ENCODE measurements at regions not wholly inside any gene's neighbourhood (a gene's known extent, or its start where the extent isn't known, plus 50 kb on each side); places are given as distances from the start of the nearest gene placed in this dataset.

DNA sequence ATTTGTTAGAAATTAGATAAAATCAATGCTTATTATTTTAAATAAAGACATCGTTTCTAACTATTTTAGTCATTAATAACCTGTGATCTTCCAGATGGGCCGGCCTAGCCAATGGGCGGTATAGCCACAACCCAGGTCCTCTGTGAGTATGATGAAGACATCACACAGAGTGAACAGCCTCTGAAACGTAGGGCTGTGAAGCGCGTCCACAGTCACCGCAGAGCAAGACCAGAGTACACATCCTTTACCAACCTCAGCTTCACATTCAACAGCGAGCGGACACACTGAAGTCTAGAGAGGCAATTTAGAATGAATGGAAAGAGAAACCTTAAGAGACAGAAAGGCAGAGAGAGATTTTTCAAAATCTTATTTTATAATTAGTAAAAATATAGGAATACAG is 125.0 kb upstream of the RPS6KA2 start:
- no peak for TF ChIP-seq POLR2A (IDR thresholded peaks at IDR 0.05; ENCODE audit: low read depth, low read length)
- no peak for DNase-seq (ENCODE audit: insufficient read length, low spot score)
- no peak for FAIRE-seq

DNA sequence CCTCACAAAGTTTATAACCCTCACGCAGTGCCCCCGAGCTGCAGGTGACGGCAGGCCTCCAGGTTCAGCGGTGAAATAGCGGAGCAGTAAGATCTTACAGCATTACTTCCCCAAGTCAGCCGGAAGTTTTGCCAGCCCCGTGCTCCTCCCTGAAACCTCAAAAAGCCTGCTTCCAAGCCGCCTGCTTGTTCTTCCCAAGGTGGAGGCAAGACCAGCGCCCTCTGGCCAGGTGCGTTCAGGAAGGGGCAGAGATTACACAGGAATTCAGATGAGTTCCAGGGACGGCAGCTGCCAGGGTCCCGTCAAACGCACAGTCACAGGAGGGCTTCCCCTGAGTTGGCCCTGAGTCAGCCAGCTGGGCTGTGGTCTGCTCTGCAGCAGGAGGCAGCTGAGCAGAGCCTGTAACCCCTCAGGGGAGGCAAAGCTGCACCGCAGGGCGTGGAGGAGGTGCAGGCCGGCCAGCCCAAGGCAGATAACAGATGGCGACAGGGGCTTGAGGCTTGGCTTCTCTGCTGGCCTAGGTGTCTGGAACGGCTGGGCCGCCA is 124.1 kb upstream of the RPS6KA2 start:
- no peak for TF ChIP-seq POLR2A (IDR thresholded peaks at IDR 0.05; ENCODE audit: low read depth, low read length)
- FAIRE-seq (no peak), DNase-seq (ENCODE audit: insufficient read length, low spot score) (no peak)

DNA sequence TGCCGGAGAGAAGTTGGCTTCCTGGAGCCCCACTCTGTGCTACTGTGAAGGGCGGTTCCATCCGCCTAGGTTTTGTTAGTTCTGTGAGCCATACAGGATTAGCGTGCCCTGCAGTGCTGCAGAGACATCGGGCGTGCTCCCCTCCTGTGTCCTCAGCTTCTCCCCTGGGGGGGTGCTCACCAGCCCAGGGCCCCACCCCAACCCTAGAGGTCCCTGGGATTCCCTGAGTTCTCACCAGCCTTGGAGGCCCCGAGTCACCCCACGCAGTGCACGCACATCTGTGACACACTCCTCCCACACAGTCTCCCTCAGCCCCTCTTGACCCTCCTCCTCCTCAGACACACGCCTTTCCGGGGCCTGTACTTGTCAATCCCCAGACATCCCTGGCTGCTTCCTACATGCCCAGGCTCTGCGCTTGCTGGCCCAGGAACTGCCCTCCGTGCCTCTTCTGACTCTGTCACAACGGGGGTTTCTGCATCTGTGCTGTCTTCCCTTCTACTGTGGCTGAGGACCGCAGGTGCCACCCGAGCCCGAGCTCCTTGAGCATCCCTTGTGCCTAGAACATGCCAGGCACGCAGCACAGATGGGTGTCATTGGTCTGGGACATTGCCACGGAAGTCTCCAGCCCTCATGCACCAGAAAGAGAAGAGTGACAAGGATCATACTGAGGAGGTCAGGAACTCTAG is 123.2 kb upstream of the RPS6KA2 start:
- FAIRE-seq (no peak), DNase-seq (ENCODE audit: insufficient read length, low spot score) (no peak)
- TF ChIP-seq POLR2A (IDR thresholded peaks at IDR 0.05; ENCODE audit: low read depth, low read length) = no peak

DNA sequence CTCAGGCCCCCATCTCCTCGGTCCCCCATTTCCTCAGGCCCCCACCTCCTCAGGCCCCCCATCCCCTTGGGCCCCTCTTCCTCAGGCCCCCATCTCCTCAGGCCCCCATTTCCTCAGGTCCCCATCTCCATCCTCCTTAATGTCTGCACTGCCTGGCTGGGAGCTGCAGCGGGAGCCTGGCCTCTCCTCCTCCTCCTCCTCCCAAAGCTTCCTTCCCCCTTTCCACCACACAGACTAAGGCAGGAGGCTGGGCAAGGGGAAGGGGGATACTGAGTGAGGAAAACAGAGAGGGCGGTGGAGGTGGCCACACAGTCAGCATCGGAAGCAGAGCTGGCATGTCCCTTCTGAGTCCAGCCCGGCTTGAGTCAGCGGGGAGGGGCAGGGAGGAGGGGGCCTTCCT is 122.6 kb upstream of the RPS6KA2 start:
- no peak for DNase-seq (ENCODE audit: insufficient read length, low spot score)
- no peak for TF ChIP-seq POLR2A (IDR thresholded peaks at IDR 0.05; ENCODE audit: low read depth, low read length)
- no peak for FAIRE-seq

DNA sequence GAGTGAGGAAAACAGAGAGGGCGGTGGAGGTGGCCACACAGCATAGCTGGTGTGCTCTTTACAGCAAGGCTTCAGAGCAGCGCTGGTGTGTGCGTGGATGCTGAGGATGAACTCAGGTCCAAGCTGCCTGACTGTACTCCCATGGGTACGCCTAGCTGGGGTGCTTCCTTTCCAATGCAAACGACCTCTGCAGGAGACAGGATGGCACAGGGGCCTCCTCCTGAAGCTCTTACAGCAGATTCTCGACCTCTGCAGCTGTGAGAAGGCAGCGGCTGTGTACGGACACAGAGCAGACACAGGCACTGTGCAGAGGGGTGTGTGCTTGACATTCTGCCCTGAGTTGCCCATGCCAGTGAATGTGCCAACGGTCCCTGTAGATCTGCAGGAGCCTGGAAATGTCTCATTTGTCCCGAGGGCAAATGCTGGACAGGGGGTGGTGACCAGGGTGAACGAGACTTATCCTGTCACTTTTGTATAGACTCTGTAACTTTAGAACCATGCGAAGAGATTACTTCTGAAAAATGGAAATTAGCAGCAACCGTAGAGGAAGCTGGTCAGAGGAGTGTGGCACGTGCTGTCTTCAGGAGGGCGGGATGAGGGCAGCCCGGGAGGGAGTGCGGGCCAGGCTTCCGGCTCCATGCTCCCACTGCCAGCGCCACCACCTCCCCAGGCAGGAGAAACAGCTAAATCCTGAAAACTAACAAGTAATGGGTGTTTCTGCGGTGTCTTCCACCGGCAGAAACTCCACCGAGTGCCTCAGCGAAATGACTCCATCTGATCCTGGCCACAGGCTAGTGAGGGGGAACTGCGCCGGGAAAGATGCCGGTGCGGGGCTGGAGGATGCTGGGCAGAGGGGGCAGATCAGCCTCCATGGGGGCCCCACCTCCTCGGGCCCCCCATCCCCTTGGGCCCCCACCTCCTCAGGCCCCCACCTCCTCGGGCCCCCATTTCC is 120.9 kb upstream of the RPS6KA2 start:
- no peak for DNase-seq (ENCODE audit: insufficient read length, low spot score)
- no peak for TF ChIP-seq POLR2A (IDR thresholded peaks at IDR 0.05; ENCODE audit: low read depth, low read length)
- FAIRE-seq = no peak

- no peak for TF ChIP-seq POLR2A (IDR thresholded peaks at IDR 0.05; ENCODE audit: low read depth, low read length)
- FAIRE-seq (no peak), DNase-seq (ENCODE audit: insufficient read length, low spot score) (no peak)
Measured at GRCh38 chr6:166745801-166746668, 119.0 kb upstream of the RPS6KA2 start.

- FAIRE-seq (no peak), DNase-seq (ENCODE audit: insufficient read length, low spot score) (no peak)
- no peak for TF ChIP-seq POLR2A (IDR thresholded peaks at IDR 0.05; ENCODE audit: low read depth, low read length)
Measured at GRCh38 chr6:166744223-166745134, 117.4 kb upstream of the RPS6KA2 start.

DNA sequence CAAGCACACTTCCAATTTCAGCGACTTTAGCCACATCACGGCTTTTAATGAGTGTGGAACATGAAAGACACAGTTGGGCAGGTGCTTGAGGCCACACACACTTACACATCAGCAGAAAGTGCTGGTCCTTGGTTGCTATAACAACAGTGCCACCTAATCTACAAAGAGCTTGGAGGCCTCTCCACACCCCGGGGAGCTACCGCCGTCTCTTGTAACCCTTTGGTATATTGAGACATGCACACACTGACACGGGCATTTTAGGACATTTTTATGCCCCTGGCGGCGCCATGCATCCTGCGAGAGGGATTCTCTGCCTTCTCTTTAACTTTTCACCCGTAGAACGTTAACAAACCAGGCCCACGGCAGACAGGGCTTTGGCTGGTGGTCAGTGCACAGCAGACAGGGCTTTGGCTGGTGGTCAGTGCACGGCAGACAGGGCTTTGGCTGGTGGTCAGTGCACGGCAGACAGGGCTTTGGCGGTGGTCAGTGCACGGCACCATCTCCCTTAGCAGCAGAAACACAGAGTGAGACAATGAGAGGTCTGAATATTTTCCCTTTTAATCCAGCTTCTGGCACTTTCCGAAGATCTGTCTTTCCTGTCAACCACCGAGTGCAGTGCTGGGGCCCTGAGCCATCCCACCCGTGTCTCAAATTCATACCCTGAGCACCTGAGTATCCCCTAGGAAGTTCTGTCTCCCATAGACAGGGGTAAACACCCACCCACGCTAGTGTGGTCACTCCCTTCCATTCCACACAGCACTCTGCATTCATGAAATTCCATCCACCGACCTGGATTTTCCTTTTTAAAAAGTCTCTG is 116.6 kb upstream of the RPS6KA2 start:
- DNase-seq (ENCODE audit: insufficient read length, low spot score) (no peak), FAIRE-seq (no peak)
- TF ChIP-seq POLR2A (IDR thresholded peaks at IDR 0.05; ENCODE audit: low read depth, low read length) = no peak

DNA sequence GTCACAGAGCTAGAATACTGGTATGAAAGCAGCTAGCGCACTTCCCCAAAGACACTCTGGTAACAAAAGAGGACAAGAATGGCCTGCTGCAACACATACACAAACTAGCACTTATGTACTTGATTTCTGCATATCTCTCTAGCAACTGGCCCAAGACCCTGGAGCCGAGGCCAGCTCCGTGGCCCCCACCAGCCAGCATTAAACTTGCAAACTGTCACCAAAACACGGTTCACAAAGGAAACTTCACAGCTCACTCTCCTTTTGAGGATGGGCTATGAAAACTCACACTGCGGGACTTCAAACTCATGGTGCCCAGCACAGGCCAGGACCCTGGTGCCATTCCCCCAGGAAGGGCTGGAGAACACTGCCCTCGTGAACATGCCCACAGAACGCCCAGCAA is 115.9 kb upstream of the RPS6KA2 start:
- no peak for TF ChIP-seq POLR2A (IDR thresholded peaks at IDR 0.05; ENCODE audit: low read depth, low read length)
- FAIRE-seq (no peak), DNase-seq (ENCODE audit: insufficient read length, low spot score) (no peak)

DNA sequence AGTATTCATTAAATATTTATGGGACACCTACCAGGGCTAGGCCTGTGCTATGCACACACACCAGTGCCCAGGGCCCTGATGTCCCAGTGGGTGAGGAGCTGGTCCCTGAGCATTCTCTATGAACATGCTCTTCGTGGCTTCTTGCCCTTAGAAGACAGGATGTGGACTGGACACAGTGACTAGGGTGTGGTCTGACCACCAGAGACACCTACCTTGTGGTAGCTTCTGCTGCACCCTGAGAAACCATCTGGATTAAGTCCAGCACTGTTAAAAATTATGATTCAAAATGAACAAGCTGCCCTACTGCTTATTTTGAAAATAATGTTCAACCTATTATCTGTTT is 112.9 kb upstream of the RPS6KA2 start:
- no peak for TF ChIP-seq POLR2A (IDR thresholded peaks at IDR 0.05; ENCODE audit: low read depth, low read length)
- FAIRE-seq (no peak), DNase-seq (ENCODE audit: insufficient read length, low spot score) (no peak)

DNA sequence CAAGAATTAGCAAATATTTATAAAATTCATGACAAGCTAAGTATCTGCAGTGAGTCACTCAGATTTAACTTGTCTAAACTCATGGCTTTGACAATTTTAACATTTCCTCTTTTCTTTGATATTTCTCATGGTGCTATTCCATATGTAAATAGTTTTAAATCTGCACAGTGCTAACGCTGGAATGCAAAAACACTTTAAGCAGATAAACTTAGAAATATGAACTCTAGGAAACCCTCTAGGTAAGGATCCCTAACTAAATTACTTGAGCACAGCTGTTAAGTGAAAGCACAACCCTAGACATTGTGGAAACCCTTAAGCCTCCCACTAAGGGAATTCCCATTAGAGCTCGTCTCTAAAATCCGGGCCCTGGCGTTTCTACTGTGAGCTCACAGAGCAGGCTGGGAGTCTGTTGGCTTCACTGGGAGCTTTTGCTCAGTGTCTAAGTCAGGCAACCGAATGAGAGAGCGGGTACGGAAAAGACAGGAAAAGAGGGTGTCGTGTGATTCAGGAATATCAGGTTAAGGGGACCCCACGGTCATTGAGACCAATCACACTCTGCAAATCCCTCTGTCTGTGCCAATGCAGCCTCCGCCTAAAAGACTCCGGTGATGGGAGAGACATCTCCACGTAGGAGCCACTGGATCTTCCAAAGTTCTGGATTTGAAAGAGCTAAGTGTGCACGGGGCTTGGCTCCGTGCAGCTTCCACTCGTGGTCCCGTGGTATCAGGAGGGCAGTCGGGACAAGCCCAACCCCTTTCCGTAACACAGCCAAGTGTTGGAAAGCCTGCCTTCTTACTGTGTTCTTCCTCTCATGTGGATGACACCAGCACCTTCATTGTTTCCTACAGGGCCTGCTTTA is 112.3 kb upstream of the RPS6KA2 start:
- FAIRE-seq (no peak), DNase-seq (ENCODE audit: insufficient read length, low spot score) (no peak)
- no peak for TF ChIP-seq POLR2A (IDR thresholded peaks at IDR 0.05; ENCODE audit: low read depth, low read length)
